ENCODE measurements at regions not wholly inside any gene's neighbourhood (a gene's known extent, or its start where the extent isn't known, plus 50 kb on each side); places are given as distances from the start of the nearest gene placed in this dataset.
"Not testable (repeated sequence)": the region's sequence is repeated elsewhere in the genome, so short reads cannot be mapped to it uniquely, and the experiment has no call there.

GRCh38 chr1:20432341-20432740 lies 53.7 kb downstream of the CAMK2N1 start:
- DNase-seq, result no peak

DNA sequence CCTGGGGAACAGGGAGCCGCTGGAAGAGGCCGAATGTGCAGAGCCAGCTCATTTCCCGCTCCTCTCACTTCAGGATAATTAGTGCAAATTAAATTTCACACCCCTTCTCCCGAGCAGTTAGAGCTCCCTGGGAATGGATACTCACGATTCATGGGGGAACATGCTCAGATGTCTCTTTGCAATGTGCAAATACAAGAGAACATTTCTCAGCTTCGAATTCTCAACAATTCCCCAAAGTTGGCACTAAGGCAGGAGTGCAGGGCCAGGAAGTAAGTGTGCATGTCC lies 54.9 kb downstream of the CAMK2N1 start:
- DNase-seq, result peak in 1 of 51 donors; percentile 33

GRCh38 chr1:20430355-20431175 lies 55.4 kb downstream of the CAMK2N1 start:
- DNase-seq, result peak in 24 of 51 donors; percentile 10 to 63 (median 34)

DNA sequence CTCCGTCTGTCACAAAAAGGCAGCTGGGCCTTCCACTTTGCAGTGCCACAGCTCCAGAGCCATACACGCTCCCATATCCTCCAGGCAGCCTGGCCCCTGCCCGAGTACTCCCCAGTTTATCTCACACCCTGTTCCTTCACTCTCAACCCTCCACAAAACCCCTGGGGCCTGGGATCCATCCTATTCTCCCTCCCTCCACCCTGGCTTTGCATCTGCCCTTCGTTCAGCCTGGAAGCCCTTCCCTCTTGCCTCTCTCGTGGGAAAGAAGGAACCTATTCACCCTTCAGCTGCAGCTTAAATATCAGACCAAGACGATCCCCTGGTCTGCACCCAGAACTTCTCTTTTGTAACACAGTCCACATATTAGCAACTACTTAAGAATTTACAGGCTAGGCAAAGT lies 56.7 kb downstream of the CAMK2N1 start:
- DNase-seq, result peak in 1 of 51 donors; percentile 23

GRCh38 chr1:20428841-20429240 lies 57.2 kb downstream of the CAMK2N1 start:
- DNase-seq, result no peak

GRCh38 chr1:20426923-20427322 lies 59.1 kb downstream of the CAMK2N1 start:
- DNase-seq, result peak in 1 of 51 donors; percentile 40

- DNase-seq, result no peak
Observed at GRCh38 chr1:20426371-20426770, 59.6 kb downstream of the CAMK2N1 start.

- DNase-seq, result no peak
Observed at GRCh38 chr1:20425622-20426021, 60.4 kb downstream of the CAMK2N1 start.

GRCh38 chr1:20423169-20423795 lies 62.7 kb downstream of the CAMK2N1 start:
- DNase-seq, result no peak

GRCh38 chr1:20421441-20421840 lies 64.6 kb downstream of the CAMK2N1 start:
- DNase-seq, result no peak

- no peak for DNase-seq
Observed at GRCh38 chr1:20417581-20417980, 68.4 kb downstream of the CAMK2N1 start.

- DNase-seq, result no peak
Observed at GRCh38 chr1:20416706-20417105, 69.3 kb downstream of the CAMK2N1 start.

DNA sequence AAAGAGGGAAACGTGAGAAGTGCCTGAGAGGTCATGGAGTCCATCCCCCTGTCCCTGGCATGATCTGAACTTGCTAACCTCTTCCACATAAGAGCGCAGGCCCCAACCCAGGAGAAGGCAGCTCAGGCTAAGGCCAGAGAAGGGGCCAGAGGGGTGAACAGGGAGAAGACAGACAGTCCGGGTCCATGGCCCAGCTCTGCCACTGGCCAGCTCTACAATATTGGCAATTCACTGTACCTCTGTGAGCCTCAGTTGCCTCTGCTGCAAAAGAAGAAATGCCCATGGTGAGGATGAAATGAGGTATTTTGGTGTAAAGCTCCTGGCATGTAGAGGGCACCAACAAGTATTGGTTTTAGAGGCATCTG lies 72.3 kb downstream of the CAMK2N1 start:
- DNase-seq, result no peak

DNA sequence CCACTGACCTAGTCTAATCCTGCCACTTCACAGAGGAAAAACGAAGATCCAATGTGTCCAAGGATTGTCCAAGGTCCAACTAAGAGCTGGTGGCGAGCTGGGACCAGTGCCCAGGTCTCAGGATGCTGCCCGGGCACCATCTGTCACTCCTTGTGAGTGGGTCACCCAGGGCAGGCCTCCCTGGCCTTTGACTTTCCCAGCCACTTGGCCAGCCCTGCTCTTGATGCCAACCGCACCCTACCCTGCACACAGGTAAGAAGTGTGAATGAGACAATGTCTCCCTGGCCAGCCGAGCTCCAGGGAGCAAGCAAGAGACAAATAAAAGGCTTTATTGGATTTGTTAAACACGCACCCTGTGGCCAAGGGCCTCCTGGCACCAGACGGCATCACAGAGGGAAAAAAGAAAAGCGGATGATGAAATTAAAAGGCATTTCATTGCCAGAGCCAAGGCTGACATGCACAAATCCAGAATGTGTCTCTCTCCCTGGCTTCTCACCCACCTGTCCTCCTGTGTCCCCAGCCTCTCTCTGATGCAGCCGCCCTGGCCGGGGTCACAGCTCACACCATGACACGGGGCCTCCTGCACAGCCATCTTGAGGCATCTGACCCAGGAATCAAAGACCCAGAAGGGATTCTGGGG lies 72.8 kb downstream of the CAMK2N1 start:
- no peak for DNase-seq

DNA sequence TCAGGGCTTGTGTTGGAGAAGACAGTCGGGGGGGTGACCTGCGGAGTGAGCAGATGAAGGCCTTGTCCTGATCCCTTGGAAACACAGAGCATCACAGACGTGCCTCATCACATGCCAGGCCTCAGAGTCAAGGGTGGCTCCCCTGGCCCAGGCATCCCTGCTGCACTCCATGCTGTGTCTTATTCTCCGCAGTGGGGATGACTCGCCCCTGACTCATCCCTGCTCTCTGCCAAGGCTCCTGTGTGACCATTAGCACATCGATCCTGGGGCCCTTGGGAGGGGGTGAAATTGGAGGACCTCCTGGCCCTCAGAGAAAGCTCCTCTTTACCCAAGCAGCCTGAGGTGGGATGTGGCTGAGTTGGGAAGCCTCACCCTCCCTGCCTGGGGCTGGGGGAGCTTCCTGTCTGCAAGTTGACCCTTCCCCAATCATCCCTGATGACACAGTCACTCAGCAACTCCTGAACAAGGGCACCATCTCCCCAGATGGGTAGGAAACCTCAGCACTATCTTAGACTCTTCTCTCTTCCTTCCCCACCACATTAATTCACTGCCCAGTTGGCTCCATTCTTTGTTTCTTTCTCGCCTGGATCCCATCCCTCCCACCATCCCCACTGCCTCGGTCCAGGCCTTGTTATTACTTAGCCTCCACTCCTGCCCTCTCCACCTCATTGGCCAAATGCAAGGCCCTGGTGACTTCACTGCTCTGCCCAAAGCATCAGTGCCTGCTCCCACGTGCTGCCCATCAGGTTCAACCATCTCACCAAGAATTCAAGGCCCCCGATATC lies 74.6 kb downstream of the CAMK2N1 start:
- peak in 8 of 51 donors; percentile 15 to 52 (median 30) for DNase-seq

- peak in 4 of 51 donors; percentile 19 to 70 (median 34) for DNase-seq
Observed at GRCh38 chr1:20410503-20410902, 75.5 kb downstream of the CAMK2N1 start.

DNA sequence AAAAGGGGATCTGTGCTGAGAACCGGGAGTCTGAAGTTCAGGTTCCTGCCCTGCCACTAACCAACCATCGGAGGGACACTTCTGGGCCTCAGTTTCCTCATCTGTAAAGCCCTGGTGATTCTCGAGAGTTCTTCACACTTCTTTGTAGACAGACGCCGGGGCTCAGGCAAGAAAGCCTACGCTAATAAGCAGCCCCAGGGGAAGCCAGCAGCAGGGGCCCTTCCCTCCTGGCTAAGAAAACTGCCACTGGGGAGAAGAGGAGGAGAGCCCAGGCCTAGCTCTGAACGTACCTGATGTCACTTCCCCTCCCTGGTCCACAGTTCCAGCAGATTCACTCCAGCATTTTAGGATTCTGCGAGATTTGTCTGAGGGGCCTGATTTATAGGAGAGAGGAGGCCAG lies 76.0 kb downstream of the CAMK2N1 start:
- DNase-seq, result no peak

DNA sequence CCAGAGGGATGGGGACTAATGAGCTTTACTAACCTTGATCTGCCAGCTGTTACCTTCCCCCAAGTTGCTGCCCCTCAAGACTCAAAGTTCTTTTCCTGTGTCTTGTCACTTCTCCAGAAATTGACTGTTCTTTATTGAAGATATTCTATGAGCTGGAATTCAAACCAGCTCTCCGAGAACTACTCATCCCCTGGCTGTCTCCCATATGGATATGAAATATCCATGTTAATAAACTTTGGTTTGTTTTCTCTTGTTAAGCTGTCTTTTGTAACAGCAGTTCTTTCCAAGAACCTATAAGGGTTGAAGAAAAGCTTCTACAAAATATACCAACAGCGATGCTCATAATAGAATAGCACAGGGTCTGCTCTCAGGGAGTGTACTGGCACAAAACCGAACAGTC lies 77.0 kb downstream of the CAMK2N1 start:
- DNase-seq, result no peak

DNA sequence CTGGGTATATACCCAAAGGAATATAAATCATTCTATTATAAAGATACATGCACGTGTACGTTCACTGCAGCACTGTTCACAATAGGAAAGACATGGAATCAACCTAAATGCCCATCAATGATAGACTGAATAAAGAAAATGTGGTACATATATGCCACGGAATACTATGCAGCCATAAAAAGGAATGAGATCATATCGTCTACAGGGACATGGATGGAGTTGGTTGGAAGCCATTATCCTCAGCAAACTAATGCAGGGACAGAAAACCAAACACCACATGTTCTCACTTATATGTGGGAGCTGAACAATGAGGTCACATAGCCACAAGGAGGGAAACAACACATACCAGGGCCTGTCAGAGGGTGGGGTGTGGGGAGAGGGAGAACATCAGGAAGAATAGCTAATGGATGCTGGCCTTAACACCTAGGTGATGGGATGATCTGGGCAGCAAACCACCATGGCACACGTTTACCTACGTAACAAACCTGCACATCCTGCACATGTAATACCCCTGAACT lies 77.8 kb downstream of the CAMK2N1 start:
- not testable (repeated sequence) for DNase-seq

DNA sequence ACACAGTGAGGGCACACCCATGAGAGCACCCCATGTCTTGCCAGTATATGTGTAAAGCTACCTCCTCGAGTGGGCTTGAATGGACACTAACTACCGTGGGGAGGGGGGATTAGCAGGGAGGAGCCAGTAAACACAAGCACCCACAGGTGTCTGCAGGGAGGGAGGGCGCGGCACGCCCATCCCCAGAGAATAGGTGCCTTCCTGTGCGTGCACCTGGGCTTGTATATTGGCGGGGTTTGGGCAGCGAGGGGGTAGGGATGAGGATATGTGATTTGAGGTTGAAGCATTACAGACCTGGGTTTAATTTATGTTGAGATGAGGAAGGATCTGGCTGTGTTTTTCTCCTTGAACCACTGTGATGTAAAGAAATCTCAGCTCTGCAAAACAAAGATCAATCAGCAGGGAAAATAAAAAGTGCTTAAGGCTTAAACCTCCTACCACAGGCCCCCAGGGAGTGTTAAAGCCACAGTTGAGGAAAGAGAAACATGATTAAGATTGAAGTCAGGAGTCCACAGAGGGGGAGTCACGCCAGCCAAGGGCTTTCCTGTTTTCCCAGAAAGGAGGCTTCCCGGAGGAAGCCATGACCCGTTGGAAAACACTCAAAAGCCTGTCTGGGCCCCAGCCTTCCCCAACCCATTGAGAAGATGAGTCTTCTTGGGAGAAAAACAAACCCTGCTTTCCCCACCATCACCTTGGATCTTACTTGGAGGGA lies 80.0 kb downstream of the CAMK2N1 start:
- peak in 1 of 51 donors; percentile 22 for DNase-seq
